HG03135 (cell line): ENCODE measurements at regions not wholly inside any gene's neighbourhood (a gene's known extent, or its start where the extent isn't known, plus 50 kb on each side); places are given as distances from the start of the nearest gene placed in this dataset.

ENCODE experiments used
- ATAC-seq: cut with Tn5 transposase; IDR thresholded peaks from one replicate; pipeline ENCODE4 v1.9.1; 2021; ENCODE audit warnings: mild to moderate bottlenecking, moderate library complexity; ENCODE audit not compliant: unreplicated experiment

- no peak for ATAC-seq
These were observed 208.2 kb upstream of the INHBA start for GRCh38 chr7:41910940-41911600.

- ATAC-seq: no peak
These were observed 204.6 kb upstream of the INHBA start for GRCh38 chr7:41907444-41907843.

- ATAC-seq: no peak
These were observed 197.6 kb upstream of the INHBA start for GRCh38 chr7:41900532-41900931.

- no peak for ATAC-seq
These were observed 197.0 kb upstream of the INHBA start for GRCh38 chr7:41899823-41900433.

- no peak for ATAC-seq
These were observed 190.8 kb upstream of the INHBA start for GRCh38 chr7:41893656-41894055.

GRCh38 chr7:41892356-41893100, 189.6 kb upstream of the INHBA start:
- no peak for ATAC-seq

- no peak for ATAC-seq
These were observed 189.1 kb upstream of the INHBA start for GRCh38 chr7:41891950-41892349.

GRCh38 chr7:41890631-41891274, 187.9 kb upstream of the INHBA start:
- no peak for ATAC-seq

GRCh38 chr7:41889472-41889871, 186.6 kb upstream of the INHBA start:
- ATAC-seq: no peak

GRCh38 chr7:41889040-41889439, 186.2 kb upstream of the INHBA start:
- peak; percentile 68 for ATAC-seq

GRCh38 chr7:41887416-41887815, 184.5 kb upstream of the INHBA start:
- ATAC-seq: no peak

- no peak for ATAC-seq
These were observed 184.0 kb upstream of the INHBA start for GRCh38 chr7:41886901-41887311.

GRCh38 chr7:41886262-41886900, 183.5 kb upstream of the INHBA start:
- no peak for ATAC-seq

- ATAC-seq: no peak
These were observed 182.9 kb upstream of the INHBA start for GRCh38 chr7:41885748-41886147.

- no peak for ATAC-seq
These were observed 182.2 kb upstream of the INHBA start for GRCh38 chr7:41885078-41885477.

GRCh38 chr7:41882745-41883420, 180.0 kb upstream of the INHBA start:
- ATAC-seq: peak; percentile 27

GRCh38 chr7:41882256-41882655, 179.4 kb upstream of the INHBA start:
- peak; percentile 11 for ATAC-seq

GRCh38 chr7:41881331-41882130, 178.6 kb upstream of the INHBA start:
- ATAC-seq: peak; percentile 96

- ATAC-seq: no peak
These were observed 177.2 kb upstream of the INHBA start for GRCh38 chr7:41880107-41880506.

GRCh38 chr7:41879403-41879802, 176.5 kb upstream of the INHBA start:
- no peak for ATAC-seq
